EL (cell line): ENCODE measurements at regions not wholly inside any gene's neighbourhood (a gene's known extent, or its start where the extent isn't known, plus 50 kb on each side); places are given as distances from the start of the nearest gene placed in this dataset.

Experiments
- DNase-seq: peaks from one replicate; pipeline ENCODE4 v3.0.0-alpha.2; 2016

DNA sequence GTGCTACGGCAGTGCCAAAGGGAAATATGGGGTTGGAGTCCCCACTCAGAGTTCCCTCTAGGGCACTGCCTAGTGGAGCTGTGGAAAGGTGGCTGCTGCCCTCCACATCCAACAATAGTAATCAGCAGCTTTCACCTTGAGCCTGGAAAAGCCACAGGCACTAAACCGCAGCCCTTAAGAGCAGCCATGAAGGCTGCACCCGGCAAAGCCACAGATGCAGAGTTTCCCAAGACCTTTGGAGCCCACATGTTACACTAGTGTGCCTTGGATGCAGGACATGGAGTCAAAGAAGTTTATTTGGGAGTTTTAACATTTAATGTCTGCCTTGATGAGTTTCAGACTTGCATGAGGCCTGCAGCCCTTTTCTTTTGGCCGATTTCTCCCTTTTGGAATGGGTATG lies 91.4 kb upstream of the HSF2 start:
- DNase-seq = no peak

DNA sequence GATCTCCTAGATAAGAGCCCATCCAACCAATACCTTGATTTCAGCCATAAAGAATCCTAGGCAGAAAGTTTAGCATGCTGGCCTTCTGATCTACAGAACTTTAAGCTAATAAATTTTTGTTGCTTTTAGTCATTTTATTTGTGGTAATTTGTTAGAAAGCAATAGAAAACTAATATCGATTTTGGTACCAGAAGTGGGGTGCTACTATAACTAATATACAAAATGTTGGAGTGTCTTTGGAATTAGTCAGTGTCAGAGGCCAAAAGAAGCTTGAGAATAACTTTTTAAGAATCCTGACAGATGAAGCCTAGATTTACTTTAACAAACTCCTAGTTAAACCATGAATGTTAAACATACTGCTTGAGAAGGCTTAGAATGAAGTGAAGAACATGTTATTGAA lies 83.6 kb upstream of the HSF2 start:
- no peak for DNase-seq

DNA sequence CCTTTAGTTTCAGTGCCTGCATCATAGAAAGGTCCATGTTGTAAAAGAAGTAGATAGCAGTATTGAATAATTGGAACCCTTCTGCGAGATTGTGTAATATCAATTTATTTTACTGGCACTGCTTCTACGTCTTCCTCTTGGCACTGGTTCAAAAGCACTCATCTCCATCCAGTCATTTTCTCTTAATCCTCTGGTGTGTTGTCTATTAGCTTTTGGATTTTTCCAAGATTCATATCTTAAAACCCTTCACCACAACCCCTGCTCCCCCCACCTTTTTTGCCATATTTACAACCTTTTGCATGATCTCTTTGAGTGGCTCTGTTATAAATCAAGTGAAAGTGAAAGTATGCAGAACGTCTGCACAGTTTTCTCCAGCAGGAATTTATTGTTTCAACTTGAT lies 76.6 kb upstream of the HSF2 start:
- peak; percentile 32 for DNase-seq

DNA sequence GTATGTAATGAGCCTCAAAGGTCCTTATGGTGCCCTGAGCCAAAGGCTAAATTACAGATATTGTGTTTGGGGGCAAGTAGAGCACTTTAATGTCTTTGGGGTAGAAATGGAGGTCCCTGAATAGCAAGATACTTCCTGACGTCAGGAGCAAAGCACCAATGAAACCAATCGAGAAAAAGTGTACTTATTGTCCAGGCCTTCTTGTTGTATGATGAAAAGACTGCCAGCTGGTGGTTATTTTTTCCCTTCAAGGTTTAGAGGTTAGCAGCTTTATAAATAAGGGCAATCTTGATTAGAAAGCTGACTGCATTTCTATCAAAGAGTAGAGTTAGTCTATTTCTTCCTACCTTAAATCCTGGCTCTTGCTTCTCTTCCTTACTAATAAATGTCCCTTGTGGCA lies 76.1 kb upstream of the HSF2 start:
- DNase-seq = no peak

DNA sequence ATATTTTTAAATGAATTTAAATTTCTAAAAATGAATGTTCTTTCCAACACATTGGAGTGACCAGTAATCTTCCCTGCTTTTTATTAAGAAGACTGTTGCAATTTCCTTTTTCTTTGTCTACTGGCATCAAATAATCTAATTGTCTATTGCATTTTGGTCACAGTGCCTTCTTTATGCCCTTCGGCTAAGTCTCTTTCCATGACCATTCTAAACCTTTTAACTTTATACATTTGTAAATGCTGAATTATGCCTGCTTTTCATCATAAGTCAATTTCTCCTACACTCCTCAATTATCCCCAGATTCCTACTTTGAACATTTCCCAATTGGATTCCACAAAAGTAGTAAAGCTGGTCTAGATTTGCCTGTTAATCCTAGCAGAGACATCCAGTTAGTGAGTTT lies 69.1 kb upstream of the HSF2 start:
- DNase-seq = no peak

DNA sequence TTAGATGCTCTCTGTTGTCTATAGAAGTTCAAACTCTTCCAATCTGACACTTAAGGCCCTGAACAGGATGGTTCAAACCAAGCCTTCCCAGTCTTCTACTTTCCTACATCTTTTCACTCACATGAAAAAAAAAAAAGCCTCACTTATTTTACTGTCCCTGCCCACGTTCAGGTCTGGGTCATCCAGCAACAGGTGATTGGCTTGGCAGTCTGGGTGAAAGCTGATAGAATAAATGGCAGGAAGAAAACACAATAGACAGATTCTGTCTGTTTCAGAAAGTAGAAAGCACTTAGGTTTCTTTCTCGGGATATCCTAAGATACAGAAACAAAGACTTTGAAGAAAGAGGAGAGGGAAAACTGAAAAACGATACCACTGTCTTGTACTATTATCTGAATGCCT lies 61.8 kb upstream of the HSF2 start:
- no peak for DNase-seq

DNA sequence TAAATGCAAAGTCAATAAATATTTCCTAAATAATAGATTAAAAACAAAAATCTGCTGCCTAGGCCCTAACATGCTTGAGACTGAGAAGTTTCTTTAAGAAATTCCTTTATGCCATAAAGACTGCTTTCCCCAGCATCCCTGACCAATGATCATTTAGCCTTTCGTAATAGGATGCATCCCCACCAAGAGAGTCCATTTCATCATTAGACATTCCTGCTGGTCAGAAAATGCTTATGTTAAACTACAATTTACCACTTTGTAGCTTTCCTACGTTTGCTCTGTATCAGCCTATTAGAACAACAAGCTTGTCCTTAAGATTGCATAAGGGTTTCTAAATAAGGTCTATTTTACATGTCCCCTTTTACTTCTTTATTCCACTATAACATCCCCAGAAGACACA lies 59.8 kb upstream of the HSF2 start:
- no peak for DNase-seq

DNA sequence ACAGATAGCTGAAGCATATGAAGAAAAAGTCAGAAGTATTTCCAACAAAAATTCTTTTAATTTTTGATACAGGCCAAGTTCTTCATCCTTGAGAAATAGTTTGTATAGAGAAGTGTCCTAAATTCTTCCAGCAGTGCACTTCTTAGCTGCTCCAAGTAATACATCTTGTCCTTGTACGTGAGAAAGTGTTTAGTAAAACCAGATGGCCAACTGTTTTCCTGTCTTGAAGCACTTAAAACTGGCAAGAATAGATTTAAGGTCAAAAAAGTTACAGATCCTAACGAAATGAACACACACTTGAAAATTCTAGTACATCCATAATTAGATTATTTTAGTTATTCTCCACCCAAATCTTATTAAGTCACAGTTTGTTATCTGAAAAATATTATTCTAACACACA lies 52.2 kb upstream of the HSF2 start:
- DNase-seq = no peak

DNA sequence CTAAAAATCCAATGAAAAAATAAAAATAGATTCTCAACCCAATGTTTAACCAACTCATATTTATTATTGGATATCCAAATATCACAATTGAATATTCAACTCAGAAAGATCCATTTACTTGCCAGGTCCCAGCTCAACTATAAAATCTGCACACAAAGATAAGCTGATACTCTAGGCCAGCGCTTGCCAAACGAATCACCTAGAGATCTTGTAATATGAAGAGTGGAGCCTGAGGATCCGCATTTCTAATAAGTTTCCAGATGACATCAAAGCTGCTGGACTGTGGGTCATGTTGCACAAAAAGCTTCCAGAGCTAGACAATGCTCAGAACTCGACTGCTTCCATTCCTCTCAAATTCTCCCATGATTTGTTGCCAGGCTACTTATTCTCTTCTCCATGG lies 51.7 kb upstream of the HSF2 start:
- no peak for DNase-seq
